ENCODE measurements at regions not wholly inside any gene's neighbourhood (a gene's known extent, or its start where the extent isn't known, plus 50 kb on each side); places are given as distances from the start of the nearest gene placed in this dataset.
"Not testable (repeated sequence)": the region's sequence is repeated elsewhere in the genome, so short reads cannot be mapped to it uniquely, and the experiment has no call there.

DNA sequence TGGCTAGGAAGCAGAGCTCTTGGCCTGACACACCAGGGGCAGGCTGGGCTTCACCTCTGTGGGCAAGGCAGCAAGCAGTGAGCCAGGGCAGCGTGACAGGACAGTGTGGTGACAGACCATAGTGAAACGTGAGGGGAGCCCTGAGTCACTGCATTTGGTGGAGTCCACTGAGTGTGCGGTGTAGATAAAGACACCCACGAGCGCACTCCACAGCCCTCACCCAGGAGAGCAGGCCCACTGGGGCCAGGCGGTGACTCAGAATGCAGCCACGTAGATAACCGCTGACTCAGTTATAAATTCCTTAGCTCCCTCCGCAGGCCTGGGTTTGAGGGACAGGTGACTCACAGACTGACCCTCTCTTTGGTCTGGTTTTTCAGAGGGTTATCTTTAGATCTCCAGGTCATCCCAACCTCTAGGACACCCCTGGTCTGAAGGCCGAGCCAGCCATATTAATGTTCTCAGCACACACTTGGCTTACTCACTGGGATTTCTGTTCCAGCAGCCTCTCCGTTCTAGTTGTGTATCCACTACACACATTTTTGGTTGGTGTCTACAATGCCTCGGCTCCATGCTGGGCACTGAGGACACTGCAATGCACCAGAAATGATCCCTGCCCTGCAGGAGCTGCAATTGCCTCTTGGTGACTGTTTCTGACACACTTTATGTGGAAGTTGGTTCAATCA is 90.2 kb upstream of the TSPAN2 start:
- DNase-seq (ENCODE audit: low spot score) = no peak

DNA sequence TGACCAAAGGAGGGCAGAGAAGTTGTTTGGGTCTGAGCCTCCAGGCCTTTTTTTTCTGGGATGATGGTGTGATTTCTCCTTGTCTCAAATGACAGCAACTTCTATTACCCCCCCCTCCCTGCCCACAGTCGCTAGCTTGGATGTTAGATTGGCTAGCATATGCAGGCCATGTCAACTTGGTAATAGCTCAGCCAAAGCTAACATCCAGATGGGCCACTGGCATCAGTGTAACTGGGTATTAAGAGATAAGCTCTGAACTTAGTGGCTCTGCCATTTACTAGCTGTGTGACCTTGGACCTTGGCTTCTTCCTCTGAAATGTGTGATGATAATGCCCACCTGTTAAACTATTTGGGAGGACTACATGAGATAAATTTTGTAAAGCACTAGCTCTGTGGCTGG is 86.9 kb upstream of the TSPAN2 start:
- no peak for DNase-seq (ENCODE audit: low spot score)

DNA sequence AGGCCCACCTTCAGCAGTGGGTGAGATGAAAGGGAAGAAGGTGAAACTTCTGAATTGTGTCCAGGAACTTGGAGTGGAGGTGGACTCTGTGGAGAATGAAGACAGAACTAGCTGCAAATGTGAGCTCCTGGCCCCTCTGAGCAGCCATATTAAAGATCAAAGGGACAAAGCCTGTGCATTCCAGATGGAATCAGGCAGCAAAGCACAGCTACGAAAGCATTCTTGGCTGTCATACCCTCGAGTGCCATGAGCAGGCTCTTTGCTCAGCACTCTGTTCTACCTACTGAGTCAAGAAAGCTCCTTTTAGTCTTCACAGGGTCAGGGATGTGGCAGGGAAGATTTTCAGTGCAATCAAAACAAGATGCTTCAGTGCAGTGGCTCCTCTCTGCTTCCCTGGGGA is 86.3 kb upstream of the TSPAN2 start:
- no peak for DNase-seq (ENCODE audit: low spot score)

DNA sequence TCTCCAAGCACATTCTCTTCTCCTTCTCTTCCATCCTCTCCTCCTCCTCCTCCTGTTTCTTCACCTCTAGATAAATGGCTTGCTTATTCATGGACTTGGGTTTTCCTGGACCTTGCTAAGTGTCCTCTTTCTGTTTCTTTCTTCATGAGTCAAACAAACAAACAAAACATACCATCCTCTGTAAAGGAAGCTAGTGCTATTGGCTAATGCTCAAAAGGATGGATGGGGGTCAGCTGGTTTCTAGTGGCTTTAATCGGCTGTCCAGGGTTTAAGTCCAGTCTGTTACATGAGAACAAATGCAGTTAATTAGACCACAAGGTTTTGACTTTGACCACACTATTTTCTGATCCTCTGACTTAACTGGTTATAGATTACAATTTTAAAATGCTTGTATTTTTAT is 83.8 kb upstream of the TSPAN2 start:
- no peak for DNase-seq (ENCODE audit: low spot score)

DNA sequence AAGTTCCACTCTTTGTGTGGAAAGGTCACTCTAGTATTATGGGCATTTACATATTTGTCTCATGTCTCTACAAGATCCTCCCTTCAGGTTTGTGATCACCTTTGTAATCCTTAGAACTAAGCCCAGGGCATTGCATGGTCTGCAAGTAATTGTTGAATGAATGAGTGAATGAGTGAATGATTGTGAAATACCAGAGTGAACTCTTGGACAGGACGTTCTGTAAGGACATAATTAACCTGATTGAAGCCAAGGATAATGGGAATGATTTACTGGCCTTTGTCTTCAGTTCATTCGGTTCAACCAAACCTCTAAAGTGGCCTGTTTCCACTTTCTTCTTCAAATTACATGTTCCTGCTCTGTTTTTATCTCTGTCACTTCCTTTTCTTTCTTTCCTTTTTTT is 83.0 kb upstream of the TSPAN2 start:
- DNase-seq (ENCODE audit: low spot score) = no peak

DNA sequence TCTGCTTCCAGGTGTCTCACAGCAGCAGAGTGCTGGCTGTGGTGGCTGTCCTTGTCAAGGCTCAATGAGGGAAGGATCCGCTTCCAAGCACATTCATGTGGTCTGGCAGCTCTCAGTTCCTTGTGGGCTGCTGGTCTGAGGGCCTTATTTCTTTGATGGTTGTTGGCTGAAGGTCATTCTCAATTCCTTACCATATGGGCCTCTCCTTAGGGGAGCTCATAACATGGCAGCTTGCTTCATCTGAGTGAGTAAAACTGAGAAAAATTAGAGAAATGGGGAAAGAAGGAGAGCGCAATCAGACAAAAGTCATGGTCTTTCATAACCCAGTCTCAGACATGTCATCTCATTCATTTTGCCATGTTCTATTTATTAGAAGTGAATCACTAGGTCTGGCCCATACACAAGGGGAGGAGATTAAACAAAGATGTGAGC is 81.7 kb upstream of the TSPAN2 start:
- no peak for DNase-seq (ENCODE audit: low spot score)

DNA sequence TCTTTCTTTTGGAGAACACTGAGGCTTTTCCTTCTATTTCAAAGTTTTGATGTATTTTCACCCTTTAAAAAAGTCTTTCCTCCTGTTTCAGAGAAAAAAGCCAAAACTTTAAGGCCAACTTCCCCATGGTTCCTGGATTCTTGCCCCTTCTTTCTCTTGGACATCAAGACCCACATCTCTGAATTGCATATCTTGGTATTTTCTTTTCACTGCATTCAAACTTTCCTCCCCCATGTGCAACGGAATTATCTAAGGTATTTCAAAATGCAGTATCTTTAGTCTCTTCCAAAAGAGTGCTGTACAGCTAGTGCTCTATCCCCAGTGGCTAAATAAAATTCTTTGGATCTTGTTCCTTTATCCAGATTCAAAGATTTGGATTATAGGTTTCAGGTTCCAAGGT is 81.1 kb upstream of the TSPAN2 start:
- no peak for DNase-seq (ENCODE audit: low spot score)

DNA sequence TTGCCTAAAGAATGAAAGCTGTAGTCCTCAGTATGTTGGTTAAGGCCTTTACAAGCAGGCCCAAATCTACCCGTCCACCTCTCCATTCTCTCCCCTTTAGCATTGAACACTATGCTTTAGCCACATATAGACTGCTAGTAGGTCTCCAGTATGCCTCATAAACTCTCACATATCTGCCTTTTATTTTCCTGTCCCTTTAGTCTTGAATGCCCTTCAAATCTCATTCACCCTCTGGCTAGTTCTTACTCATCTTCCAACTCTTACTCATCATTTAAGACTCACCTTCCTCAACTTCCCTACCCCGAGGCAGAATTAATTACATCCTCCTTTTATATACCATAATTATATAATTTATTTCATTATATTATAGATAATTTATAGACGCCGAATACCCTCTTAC is 78.7 kb upstream of the TSPAN2 start:
- DNase-seq (ENCODE audit: low spot score) = no peak

DNA sequence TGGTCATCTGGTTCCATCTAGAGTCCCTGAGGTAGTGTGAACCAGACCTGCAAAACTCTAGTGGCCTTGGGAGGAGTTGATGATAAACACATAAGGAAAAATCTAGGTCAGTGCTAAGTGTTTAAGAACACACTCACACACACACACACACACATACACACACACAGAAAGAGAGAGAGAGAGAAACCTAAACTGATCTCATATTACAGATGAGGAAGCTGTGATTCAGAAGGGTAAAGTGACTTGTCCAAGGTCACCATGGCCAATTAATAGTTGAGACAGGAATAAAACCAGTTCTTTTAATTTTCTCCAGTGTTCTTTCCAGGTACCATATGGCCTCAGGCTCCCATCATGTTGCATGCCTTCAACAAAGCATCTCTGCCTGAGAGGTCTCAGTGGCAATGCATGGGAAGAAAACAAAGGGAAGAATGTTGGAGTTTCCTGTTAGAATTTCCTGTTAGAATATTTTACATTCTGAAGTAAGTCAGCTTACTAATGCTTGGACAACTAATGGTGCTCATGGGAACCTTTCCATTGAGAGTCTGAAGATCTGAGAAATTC is 77.3 kb upstream of the TSPAN2 start:
- no peak for DNase-seq (ENCODE audit: low spot score)

DNA sequence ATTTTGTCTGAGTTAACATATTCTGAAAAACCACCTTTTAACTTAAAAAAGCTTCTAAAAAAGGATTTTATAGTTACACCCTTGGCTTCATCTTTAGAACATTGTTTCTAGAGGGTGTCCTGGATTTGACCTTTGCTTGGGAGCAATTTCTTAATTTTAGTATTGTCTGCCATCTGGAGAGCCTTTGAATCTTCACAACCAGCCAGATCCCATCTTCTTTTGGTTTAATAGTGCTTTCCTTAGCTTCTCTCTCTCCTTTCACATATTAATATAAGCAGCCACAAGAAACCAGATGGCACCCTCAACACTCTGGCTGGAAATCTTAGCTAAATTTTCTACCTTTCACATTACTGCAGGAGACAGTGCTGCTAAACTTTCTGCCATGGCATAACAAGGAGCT is 76.5 kb upstream of the TSPAN2 start:
- no peak for DNase-seq (ENCODE audit: low spot score)

DNA sequence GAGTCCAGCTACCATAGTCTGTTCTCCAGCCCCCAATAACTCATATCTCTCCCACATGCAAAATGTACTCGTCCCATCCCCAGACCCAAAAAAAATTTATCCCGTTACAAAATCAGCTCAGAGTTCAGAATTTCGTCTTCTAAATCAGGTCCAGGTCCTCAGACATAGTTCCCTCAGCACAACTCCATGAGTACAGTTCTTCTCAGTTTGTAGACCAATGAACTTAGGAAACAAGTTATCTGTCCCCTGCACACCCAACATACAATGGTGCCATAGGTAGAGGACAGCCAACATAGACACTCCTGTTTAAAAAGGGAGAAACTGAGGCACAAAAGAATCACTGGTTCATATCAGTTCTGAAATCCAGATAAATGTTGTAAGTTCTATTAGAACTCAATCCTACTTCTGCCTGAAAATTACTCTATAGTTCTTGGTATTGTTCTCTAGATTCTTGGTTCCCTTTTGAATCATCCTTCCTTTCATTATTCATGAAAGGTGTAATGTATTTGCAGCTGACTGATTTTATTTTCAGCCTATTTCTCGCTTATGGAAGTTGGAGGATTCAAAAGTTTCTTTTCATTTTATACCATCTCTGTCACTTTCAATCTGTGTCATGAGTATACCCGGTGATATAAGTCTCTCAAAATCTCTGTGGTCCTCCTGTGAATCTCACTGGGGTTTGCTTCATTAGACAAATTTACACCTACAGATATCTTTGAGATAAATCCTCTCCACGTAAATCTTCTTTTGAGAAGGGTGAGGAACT is 75.8 kb upstream of the TSPAN2 start:
- DNase-seq (ENCODE audit: low spot score) = no peak

DNA sequence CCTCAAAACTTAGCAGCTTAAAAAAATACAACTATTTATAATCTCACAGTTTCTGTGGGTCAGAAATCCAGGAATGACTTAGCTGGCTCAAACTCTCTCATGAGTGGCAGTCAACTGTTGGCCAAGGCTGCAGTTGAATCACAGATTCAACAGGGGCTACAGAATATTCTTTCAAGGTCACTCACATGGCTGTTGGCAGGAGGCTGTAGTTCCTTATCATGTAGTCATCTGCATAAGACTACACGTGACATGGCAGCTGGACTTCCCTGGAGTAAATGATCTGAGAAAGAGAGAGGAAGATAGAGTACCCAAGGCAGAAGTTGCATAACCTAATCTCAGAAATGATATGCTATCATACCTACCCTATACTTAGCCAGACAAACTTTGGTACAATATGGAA is 75.2 kb upstream of the TSPAN2 start:
- DNase-seq (ENCODE audit: low spot score) = no peak

DNA sequence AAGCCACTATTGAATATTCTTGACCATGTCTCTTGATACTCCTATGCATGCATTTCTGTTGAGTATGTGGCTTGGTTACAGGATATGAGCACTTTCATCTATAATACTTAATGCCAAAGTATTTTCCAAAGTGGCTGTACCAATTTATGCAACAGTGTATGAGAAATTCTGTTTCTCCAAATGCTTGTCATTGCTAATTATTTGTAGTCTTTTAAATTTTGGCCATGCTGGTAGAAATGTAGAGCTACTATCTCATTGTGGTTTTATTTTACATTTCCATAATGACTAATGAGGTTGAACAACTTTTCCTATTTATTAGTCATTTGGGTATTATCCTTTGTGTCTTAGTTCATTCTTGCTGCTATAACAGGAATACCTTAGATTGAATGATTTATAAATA is 71.4 kb upstream of the TSPAN2 start:
- DNase-seq (ENCODE audit: low spot score) = no peak

DNA sequence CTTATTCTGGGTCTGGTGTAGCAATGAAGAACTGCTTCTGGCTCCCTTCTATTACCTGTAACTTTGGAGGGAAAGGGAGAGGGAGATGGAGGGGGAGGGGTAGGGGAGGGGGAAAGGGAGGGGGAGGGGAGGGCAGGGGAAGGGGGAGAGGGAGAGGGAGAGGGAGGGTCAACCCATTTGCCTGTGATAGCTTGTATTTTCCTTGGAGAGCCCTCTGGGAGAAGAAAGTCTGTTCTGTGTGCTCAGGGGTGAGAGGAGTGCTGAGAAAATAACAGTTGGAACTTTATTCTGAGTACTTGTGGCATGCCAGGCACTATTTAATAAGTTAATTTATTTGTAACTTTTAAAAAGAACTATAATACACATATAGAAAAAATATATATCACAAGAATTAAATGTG is 70.7 kb upstream of the TSPAN2 start:
- no peak for DNase-seq (ENCODE audit: low spot score)

DNA sequence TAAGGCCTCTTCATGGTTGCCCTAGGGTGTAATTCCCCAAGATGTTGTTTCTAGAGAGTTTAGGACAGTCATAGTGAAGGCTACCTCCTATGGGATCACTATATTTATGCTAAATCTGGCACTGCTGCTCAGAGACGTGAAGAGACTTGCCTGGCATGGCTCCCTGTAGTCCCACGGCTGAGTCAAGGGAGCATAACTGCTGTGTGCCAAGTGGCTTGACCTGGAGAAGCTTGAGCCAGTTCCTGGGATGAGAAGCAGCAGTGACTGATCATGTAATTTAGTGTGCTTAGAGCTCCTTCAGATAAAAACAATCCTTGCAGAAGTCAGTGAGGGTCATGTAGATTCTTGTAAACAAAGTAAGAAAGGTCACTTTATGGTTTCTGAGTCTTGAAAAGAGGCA is 68.9 kb upstream of the TSPAN2 start:
- no peak for DNase-seq (ENCODE audit: low spot score)

DNA sequence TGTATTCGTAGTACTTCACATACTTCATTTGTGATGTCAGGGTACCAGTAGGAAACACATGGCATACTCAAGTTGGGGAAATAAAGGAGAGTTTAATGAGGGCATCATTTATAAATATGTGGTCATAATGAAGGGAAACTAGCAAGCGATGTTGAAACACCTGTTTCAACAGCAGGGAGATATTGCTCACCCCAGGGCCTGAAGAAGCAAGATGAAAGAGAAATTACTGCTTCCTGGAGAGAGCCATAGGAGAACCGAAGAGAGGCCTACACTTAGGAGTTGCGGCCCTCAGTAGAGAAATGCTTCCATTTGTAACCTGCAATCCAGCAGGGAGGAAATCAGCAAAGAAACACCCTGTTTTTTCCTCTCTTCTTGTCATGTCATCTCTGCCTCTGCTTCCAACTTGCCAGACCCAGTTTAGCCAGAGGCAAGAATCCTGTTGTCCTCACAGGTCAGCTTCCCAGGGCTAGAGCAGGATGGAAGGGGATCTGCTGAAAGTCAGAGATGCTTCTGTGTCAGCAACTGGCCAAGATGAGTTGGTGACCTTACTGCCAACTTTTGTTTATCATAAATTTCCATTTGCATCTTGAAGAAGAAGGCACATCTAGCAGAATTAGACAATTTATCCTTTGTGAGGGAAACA is 67.6 kb upstream of the TSPAN2 start:
- DNase-seq (ENCODE audit: low spot score) = no peak

DNA sequence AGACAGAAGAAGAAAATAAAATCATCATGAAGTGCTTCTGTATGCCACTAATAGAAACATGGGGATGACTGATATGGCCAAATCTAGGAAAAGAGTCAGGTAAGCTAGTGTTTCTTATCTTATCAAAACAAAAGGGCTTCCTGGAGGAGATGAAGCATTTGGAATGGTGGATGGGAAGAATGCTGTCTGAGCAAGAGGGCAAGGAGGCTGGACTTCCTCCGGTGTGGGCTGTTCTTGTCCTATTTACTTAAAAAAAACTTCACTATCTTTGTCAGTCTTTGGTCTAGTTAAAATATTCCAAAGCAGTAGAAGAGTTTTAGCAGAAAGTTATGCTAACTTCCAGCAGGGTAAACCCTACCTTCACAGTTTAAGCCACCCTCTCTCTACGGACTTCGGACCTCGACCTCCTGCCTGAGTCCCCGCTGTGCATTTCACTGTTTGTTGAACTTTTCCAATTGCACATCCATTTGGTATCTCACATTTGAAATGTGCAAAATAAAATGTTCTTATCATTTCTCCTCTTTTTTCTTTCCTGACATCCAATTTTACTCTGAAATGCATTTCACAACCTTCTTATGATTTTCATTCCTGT is 64.8 kb upstream of the TSPAN2 start:
- no peak for DNase-seq (ENCODE audit: low spot score)

DNA sequence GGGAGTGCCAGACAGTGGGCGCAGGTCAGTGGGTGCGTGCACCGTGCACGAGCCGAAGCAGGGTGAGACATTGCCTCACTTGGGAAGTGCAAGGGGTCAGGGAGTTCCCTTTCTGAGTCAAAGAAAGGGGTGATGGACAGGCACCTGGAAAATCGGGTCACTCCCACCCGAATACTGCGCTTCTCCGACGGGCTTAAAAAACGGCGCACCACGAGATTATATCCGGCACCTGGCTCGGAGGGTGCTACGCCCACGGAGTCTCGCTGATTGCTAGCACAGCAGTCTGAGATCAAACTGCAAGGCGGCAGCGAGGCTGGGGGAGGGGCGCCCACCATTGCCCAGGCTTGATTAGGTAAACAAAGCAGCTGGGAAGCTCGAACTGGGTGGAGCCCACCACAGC is 58.6 kb upstream of the TSPAN2 start:
- not testable (repeated sequence) for DNase-seq (ENCODE audit: low spot score)

DNA sequence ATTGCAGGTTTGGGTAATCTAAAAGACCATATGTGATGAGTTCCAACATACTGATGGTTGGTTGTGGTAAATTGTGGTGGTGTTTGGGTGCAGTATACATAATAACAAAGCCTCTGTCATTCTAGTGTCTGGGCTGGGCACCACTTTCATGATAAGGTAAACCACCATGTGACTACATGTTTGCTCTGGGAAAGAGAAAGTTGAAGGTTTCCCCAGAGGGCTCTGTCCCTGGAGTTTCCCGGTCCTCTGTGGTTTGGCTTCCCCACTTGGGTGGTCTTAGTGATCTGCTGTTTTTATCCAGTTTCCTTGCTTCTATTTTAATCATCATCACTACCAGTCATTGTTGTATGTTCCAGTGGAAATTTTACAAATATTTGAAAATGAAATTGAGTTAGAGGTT is 55.9 kb upstream of the TSPAN2 start:
- no peak for DNase-seq (ENCODE audit: low spot score)

DNA sequence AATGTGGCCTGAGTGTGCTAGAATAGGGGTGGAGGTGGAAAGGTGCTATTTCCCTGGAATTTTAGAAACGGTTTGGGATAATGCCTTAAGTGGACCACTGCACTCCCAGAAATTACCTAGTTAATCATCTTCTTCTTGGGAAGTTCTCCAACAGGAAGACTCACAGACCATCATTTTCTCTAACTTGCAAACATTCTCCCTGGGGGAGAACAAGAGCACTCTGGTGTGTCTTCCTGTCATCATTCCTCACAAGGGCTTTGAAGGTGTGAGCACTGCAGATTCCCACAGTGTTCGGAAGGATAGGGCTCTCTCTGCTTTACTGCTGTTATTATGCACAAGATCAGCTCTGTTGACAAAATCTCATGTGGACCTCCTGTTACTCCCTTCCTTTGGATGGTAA is 54.9 kb upstream of the TSPAN2 start:
- DNase-seq (ENCODE audit: low spot score) = no peak

DNA sequence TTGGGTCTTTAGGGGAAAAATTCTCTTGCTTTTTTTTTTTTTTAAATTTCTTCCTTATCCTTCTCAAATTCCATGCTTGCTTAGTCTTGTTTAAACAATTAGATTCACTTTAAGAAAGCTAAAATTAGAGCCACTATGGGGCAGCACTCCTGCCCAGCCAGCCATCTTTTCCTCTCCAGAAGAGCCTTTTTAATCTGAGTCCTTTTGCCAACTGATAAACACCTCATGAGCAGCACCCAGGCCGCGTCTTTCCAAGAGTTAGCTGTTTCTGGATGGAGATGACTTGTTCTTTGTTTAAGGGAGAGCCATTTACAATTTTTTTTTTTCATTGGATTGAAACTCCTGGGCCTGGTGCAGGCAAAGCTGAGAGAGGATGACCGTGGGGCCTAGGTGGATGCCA is 53.3 kb upstream of the TSPAN2 start:
- no peak for DNase-seq (ENCODE audit: low spot score)

DNA sequence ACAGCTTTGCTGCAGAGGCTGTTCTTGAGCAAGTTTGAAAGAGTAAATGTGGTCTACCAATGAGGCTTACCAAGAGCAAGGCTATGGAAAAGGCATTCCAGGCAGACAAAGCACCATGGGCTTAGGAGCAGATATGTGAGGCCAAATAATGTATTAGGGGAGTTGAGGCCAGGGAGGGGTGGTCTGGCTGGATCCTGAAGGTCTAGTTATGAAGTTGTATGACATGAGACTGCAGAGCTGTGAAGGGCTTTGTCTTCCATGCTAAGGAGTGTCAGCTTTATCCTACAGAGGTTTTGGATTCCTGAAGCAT is 51.8 kb upstream of the TSPAN2 start:
- DNase-seq (ENCODE audit: low spot score) = no peak

All from Ammon's horn (tissue), 1 donor.